Suprapubic skin (tissue), 4 donors: ENCODE measurements at regions not wholly inside any gene's neighbourhood (a gene's known extent, or its start where the extent isn't known, plus 50 kb on each side); places are given as distances from the start of the nearest gene placed in this dataset.

Experiments used
- EP300 ChIP-seq: sonication (generic); formaldehyde crosslinking; IDR thresholded peaks from one replicate; pipeline ENCODE4 v1.6.1; 2017; ENCODE audit warnings: antibody characterized with exemption
- POLR2A ChIP-seq, 2 donors: fragments of 450-650 bp; IDR thresholded peaks; one replicate each; pipeline ENCODE4 v1.6.1; 2017; ENCODE audit warnings: antibody characterized with exemption in 2 of 2, mild to moderate bottlenecking in 2 of 2, moderate library complexity in 2 of 2
- POLR2AphosphoS5 ChIP-seq, 3 donors: sonication (generic); formaldehyde crosslinking; IDR thresholded peaks; one replicate each; pipeline ENCODE4 v1.6.1; 2017; ENCODE audit warnings: antibody characterized with exemption in 3 of 3
- TF ChIP-seq, protein P1 (sequence below), 2 donors: fragments of 200-600 bp in 1 of 2; fragments of 450-650 bp in 1 of 2; sonication (generic) in 1 of 2; IDR thresholded peaks; one replicate each; pipeline ENCODE4 v1.5.1; 2016 to 2019; ENCODE audit warnings: antibody characterized with exemption in 2 of 2, mild to moderate bottlenecking in 1 of 2, moderate library complexity in 1 of 2

DNA sequence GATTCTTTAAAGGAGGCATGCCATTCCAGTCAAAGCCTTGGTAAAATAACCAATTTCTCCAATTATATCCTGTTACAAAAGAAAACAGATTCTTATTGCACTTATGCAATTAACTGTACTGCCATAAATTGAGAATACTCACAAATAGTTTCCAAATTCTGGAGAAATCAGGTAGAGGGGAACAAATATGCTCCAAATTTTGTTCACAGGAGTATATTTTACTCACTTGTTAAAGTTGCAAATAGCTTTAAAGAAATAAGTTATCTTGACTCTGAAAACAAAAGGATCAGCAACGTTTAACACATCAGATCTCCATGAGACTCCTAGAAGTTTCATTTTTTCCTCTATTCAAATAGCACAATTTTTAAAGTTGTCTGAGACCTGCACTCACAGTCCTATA lies 712.1 kb upstream of the ARRDC4 start:
- TF ChIP-seq POLR2A (IDR thresholded peaks at IDR 0.05): no peak
- TF ChIP-seq, protein P1, sequence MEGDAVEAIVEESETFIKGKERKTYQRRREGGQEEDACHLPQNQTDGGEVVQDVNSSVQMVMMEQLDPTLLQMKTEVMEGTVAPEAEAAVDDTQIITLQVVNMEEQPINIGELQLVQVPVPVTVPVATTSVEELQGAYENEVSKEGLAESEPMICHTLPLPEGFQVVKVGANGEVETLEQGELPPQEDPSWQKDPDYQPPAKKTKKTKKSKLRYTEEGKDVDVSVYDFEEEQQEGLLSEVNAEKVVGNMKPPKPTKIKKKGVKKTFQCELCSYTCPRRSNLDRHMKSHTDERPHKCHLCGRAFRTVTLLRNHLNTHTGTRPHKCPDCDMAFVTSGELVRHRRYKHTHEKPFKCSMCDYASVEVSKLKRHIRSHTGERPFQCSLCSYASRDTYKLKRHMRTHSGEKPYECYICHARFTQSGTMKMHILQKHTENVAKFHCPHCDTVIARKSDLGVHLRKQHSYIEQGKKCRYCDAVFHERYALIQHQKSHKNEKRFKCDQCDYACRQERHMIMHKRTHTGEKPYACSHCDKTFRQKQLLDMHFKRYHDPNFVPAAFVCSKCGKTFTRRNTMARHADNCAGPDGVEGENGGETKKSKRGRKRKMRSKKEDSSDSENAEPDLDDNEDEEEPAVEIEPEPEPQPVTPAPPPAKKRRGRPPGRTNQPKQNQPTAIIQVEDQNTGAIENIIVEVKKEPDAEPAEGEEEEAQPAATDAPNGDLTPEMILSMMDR (IDR thresholded peaks at IDR 0.05): no peak
- no peak for TF ChIP-seq POLR2AphosphoS5 (IDR thresholded peaks at IDR 0.05)
- TF ChIP-seq EP300: no peak
